Caco-2 (cell line): ENCODE measurements at regions not wholly inside any gene's neighbourhood (a gene's known extent, or its start where the extent isn't known, plus 50 kb on each side); places are given as distances from the start of the nearest gene placed in this dataset.

ENCODE experiments used
- BruUV-seq: library from RNA; stranded (reverse); fragments of 400-500 nt; replicated peaks from 2 replicates; lab custom pipeline; 2021; lab: Mats Ljungman, UMichigan
- CTCF ChIA-PET: fragments of 300-600 bp; sonication (Branson Sonifier 250); formaldehyde crosslinking; loops from one replicate; lab custom pipeline; 2022; ENCODE audit warnings: antibody characterized with exemption; lab: Charles Lee
- POLR2A ChIA-PET: fragments of 300-600 bp; sonication (Branson Sonifier 250); formaldehyde crosslinking; loops from one replicate; lab custom pipeline; 2022; ENCODE audit warnings: antibody characterized with exemption; lab: Charles Lee
- DNase-seq, 2 experiments: peaks; one replicate each; pipeline versions ENCODE4 v3.0.0 to v3.0.0-alpha.2; 2020 to 2022
- H3K27me3 ChIP-seq: replicated peaks from 2 replicates; pipeline ENCODE4 v1.6.0; 2011; ENCODE audit warnings: low read length; ENCODE audit not compliant: control insufficient read depth, insufficient read depth
- H3K36me3 ChIP-seq: 2 replicates; pipeline ENCODE4 v1.5.1; 2011; ENCODE audit warnings: low read length; ENCODE audit not compliant: control insufficient read depth, insufficient read depth
- H3K4me1 ChIP-seq: fragments of 250-450 bp; sonication (Bioruptor Pico); 2 replicates; pipeline ENCODE4 v1.5.1; 2020; ENCODE audit warnings: mild to moderate bottlenecking
- H3K4me3 ChIP-seq: 2 replicates; pipeline ENCODE4 v1.5.1; 2011; ENCODE audit warnings: low read depth, mild to moderate bottlenecking, control low read depth, low read length
- H3K9me3 ChIP-seq: fragments of 250-450 bp; sonication (Bioruptor Pico); 2 replicates; pipeline ENCODE4 v1.5.1; 2020; ENCODE audit warnings: mild to moderate bottlenecking, moderate library complexity
- H3K27ac Mint-ChIP-seq: one replicate; pipeline ENCODE4 v1.8.0; 2022; ENCODE audit warnings: mixed read lengths; ENCODE audit not compliant: unreplicated experiment
- H3K27me3 Mint-ChIP-seq: one replicate; pipeline ENCODE4 v1.8.0; 2022; ENCODE audit warnings: mixed read lengths; ENCODE audit not compliant: insufficient read depth, unreplicated experiment
- H3K36me3 Mint-ChIP-seq: one replicate; pipeline ENCODE4 v1.8.0; 2022; ENCODE audit warnings: mild to moderate bottlenecking, mixed read lengths; ENCODE audit not compliant: insufficient read depth, unreplicated experiment
- H3K4me1 Mint-ChIP-seq: one replicate; pipeline ENCODE4 v1.8.0; 2022; ENCODE audit warnings: low read depth, mixed read lengths; ENCODE audit not compliant: unreplicated experiment
- H3K4me3 Mint-ChIP-seq: one replicate; pipeline ENCODE4 v1.8.0; 2022; ENCODE audit warnings: mild to moderate bottlenecking, moderate library complexity, mixed read lengths; ENCODE audit not compliant: unreplicated experiment
- H3K9me3 Mint-ChIP-seq: one replicate; pipeline ENCODE4 v1.8.0; 2022; ENCODE audit warnings: mixed read lengths; ENCODE audit not compliant: unreplicated experiment
- CTCF ChIP-seq, 2 experiments: fragments of 200-600 bp in 1 of 2; IDR thresholded peaks; 1 replicate in 1 of 2; 2 replicates in 1 of 2; pipeline versions ENCODE4 v1.5.1 to v1.8.0; 2011 to 2022; ENCODE audit warnings: antibody characterized with exemption in 1 of 2, control low read depth in 1 of 2, inconsistent platforms in 1 of 2, low read depth in 1 of 2, low read length in 1 of 2, mild to moderate bottlenecking in 1 of 2, moderate library complexity in 1 of 2; ENCODE audit not compliant: insufficient read depth in 1 of 2, severe bottlenecking in 1 of 2, unreplicated experiment in 1 of 2
- intact Hi-C: fragments of 100-400 bp; cut with micrococcal nuclease; formaldehyde crosslinking; loops from one replicate; pipeline ENCODE4 v1.10.0; 2022; ENCODE audit not compliant: unreplicated experiment

GRCh38 chr2:59204040-59204439, 962.9 kb upstream of the FANCL start:
- POLR2A ChIA-PET: no interaction called here
- no peak for DNase-seq
- Histone ChIP-seq H3K9me3 (no peaks in the 10 kb centered on the region), H3K4me1 (no peaks in the 10 kb centered on the region), H3K36me3 (no peaks in the 10 kb centered on the region), H3K4me3 (no peak overlapping the region), H3K27me3 (no peaks in the 10 kb centered on the region)
- intact Hi-C loops: no loop called here
- H3K27ac Mint-ChIP-seq: no peak overlapping the region
- H3K4me1 Mint-ChIP-seq: no peaks in the 10 kb centered on the region
- H3K36me3 Mint-ChIP-seq: no peaks in the 10 kb centered on the region
- H3K27me3 Mint-ChIP-seq: no peaks in the 10 kb centered on the region
- CTCF ChIA-PET: no interaction called here
- H3K4me3 Mint-ChIP-seq: no peak overlapping the region
- no peak for TF ChIP-seq CTCF (IDR thresholded peaks at IDR 0.05; ENCODE audit: insufficient read depth in 1 of 2, low read depth in 1 of 2, low read length in 1 of 2, severe bottlenecking in 1 of 2, unreplicated experiment in 1 of 2)
- no TSS peak for BruUV-seq
- H3K9me3 Mint-ChIP-seq: no peaks in the 10 kb centered on the region

- Mint-ChIP-seq H3K36me3 (no peaks in the 10 kb centered on the region), H3K4me1 (no peaks in the 10 kb centered on the region), H3K27me3 (no peaks in the 10 kb centered on the region), H3K9me3 (peaks cover 9% of the 10 kb centered on the region), H3K4me3 (no peak overlapping the region), H3K27ac (no peak overlapping the region)
- Histone ChIP-seq H3K36me3 (no peaks in the 10 kb centered on the region), H3K9me3 (no peaks in the 10 kb centered on the region), H3K27me3 (no peaks in the 10 kb centered on the region), H3K4me3 (no peak overlapping the region), H3K4me1 (no peaks in the 10 kb centered on the region)
- ChIA-PET CTCF (no interaction called here), POLR2A (no interaction called here)
- intact Hi-C loops: no loop called here
- BruUV-seq: no TSS peak
- no peak for DNase-seq
- TF ChIP-seq CTCF (IDR thresholded peaks at IDR 0.05; ENCODE audit: insufficient read depth in 1 of 2, low read depth in 1 of 2, low read length in 1 of 2, severe bottlenecking in 1 of 2, unreplicated experiment in 1 of 2): no peak
These were observed 955.4 kb upstream of the FANCL start for GRCh38 chr2:59196491-59196890.

DNA sequence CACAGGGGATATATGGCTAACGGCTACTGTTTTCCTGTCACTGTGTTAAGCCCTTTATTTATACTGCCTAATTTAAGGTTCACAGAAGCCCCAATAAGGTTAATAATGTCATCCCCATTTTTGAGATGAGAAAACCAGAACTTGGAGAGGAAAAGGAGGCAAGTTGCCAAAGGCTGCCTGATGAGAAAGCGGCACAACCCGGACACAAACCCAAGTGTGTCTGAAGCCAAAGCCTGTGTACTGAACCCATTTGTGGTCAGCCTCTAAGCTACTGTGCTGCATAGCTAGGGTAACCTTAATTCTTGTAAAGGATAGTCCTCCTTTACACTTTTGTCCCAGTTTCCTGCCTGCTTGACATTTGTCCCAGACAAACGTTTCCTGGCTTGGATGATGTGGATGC, 954.7 kb upstream of the FANCL start:
- DNase-seq: no peak
- H3K4me1 Mint-ChIP-seq: no peaks in the 10 kb centered on the region
- H3K4me3 Mint-ChIP-seq: no peak overlapping the region
- Histone ChIP-seq H3K4me3 (no peak overlapping the region), H3K4me1 (no peaks in the 10 kb centered on the region), H3K36me3 (no peaks in the 10 kb centered on the region), H3K27me3 (no peaks in the 10 kb centered on the region), H3K9me3 (no peaks in the 10 kb centered on the region)
- TF ChIP-seq CTCF (IDR thresholded peaks at IDR 0.05; ENCODE audit: insufficient read depth in 1 of 2, low read depth in 1 of 2, low read length in 1 of 2, severe bottlenecking in 1 of 2, unreplicated experiment in 1 of 2): no peak
- intact Hi-C loops: no loop called here
- no peak overlapping the region for H3K27ac Mint-ChIP-seq
- H3K9me3 Mint-ChIP-seq: peaks cover 9% of the 10 kb centered on the region
- ChIA-PET CTCF (no interaction called here), POLR2A (no interaction called here)
- H3K27me3 Mint-ChIP-seq: no peaks in the 10 kb centered on the region
- no TSS peak for BruUV-seq
- H3K36me3 Mint-ChIP-seq: no peaks in the 10 kb centered on the region
